ENCODE measurements at regions not wholly inside any gene's neighbourhood (a gene's known extent, or its start where the extent isn't known, plus 50 kb on each side); places are given as distances from the start of the nearest gene placed in this dataset.

- H2AFZ ChIP-seq (ENCODE audit: low read depth, low read length), result no peak overlapping the region
- H3K4me3 ChIP-seq (replicated peaks in 1 of 3; ENCODE audit: insufficient read depth in 1 of 3, low read depth in 1 of 3, low read length in 3 of 3), result no peak overlapping the region
- ChIA-PET CTCF (no interaction called here), POLR2A (no interaction called here)
- no peaks in the 10 kb centered on the region for H3K79me2 ChIP-seq (ENCODE audit: control insufficient read depth, insufficient read depth, low read length)
- no peak for TF ChIP-seq GATA2 (IDR thresholded peaks at IDR 0.05; ENCODE audit: insufficient read depth, insufficient read length, low read depth, low read length)
- TF ChIP-seq, protein P1, sequence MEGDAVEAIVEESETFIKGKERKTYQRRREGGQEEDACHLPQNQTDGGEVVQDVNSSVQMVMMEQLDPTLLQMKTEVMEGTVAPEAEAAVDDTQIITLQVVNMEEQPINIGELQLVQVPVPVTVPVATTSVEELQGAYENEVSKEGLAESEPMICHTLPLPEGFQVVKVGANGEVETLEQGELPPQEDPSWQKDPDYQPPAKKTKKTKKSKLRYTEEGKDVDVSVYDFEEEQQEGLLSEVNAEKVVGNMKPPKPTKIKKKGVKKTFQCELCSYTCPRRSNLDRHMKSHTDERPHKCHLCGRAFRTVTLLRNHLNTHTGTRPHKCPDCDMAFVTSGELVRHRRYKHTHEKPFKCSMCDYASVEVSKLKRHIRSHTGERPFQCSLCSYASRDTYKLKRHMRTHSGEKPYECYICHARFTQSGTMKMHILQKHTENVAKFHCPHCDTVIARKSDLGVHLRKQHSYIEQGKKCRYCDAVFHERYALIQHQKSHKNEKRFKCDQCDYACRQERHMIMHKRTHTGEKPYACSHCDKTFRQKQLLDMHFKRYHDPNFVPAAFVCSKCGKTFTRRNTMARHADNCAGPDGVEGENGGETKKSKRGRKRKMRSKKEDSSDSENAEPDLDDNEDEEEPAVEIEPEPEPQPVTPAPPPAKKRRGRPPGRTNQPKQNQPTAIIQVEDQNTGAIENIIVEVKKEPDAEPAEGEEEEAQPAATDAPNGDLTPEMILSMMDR (IDR thresholded peaks at IDR 0.05; ENCODE audit: extremely low read depth in 1 of 2, insufficient read depth in 1 of 2, low read depth in 1 of 2, low read length in 2 of 2), result no peak
- TF ChIP-seq JUN (IDR thresholded peaks at IDR 0.05; ENCODE audit: borderline replicate concordance, insufficient read depth, insufficient read length, low read depth), result no peak
- TF ChIP-seq POLR2A (IDR thresholded peaks at IDR 0.05; ENCODE audit: low read depth, low read length), result no peak
- no peak for TF ChIP-seq MAX (IDR thresholded peaks at IDR 0.05; ENCODE audit: insufficient read depth, insufficient read length)
- no peak for TF ChIP-seq FOS (IDR thresholded peaks at IDR 0.05; ENCODE audit: borderline replicate concordance, insufficient read depth, low read length)
- no peak for TF ChIP-seq MYC (IDR thresholded peaks at IDR 0.05; ENCODE audit: low read depth, low read length)
- TF ChIP-seq POLR2AphosphoS5 (IDR thresholded peaks at IDR 0.05; ENCODE audit: insufficient read depth, low read depth, low read length), result no peak
- TF ChIP-seq EZH2 (IDR thresholded peaks at IDR 0.05; ENCODE audit: borderline replicate concordance, low read depth, low read length, severe bottlenecking), result no peak
- H3K27me3 ChIP-seq (ENCODE audit: control insufficient read depth in 2 of 2, insufficient read depth in 2 of 2, low read length in 2 of 2), result no peaks in the 10 kb centered on the region
- H3K9me3 ChIP-seq (replicated peaks; ENCODE audit: control insufficient read depth, insufficient read depth, low read length), result peaks cover 3% of the 10 kb centered on the region
- DNase-seq (ENCODE audit: low read depth, low spot score) (no peak), FAIRE-seq (no peak)
- BruUV-seq (replicated peaks), result no TSS peak
- H4K20me1 ChIP-seq (replicated peaks; ENCODE audit: control insufficient read depth, extremely low read depth, insufficient read depth, low read length), result no peaks in the 10 kb centered on the region
- intact Hi-C loops (cut with micrococcal nuclease) (no loop called here), dilution Hi-C loops (cut with MboI; ENCODE audit: extremely low pct_ligation_motif_present, low sequenced_read_pairs) (no loop called here)
- no peak overlapping the region for H3K4me2 ChIP-seq (ENCODE audit: insufficient read depth, low read length)
- no peak overlapping the region for H3K9ac ChIP-seq (replicated peaks; ENCODE audit: extremely low read depth, insufficient read depth, low read length)
- H3K27ac ChIP-seq (ENCODE audit: insufficient read depth, low read depth, low read length), result no peak overlapping the region
- H3K36me3 ChIP-seq (ENCODE audit: control insufficient read depth in 2 of 2, extremely low read depth in 1 of 2, insufficient read depth in 2 of 2, low read length in 2 of 2), result no peaks in the 10 kb centered on the region
- H3K4me1 ChIP-seq (ENCODE audit: control insufficient read depth, extremely low read depth, insufficient read depth, low read length), result no peaks in the 10 kb centered on the region
- no peaks in the 10 kb centered on the region for H3K9me1 ChIP-seq (replicated peaks; ENCODE audit: control insufficient read depth, extremely low read depth, insufficient read depth, low read length)
Observed at GRCh38 chr17:71936977-71937376, 183.8 kb upstream of the SOX9 start.

All from endothelial cell of umbilical vein (primary cell).